Neural cell (in vitro differentiated cells): ENCODE measurements at regions not wholly inside any gene's neighbourhood (a gene's known extent, or its start where the extent isn't known, plus 50 kb on each side); places are given as distances from the start of the nearest gene placed in this dataset.

Source experiments
- H2AFZ ChIP-seq: fragments of 200-600, 300-800 bp; sonication (generic), shearing (Covaris generic); 2 replicates; pipeline ENCODE4 v1.6.0; 2014; ENCODE audit warnings: low read depth, mild to moderate bottlenecking, antibody characterized with exemption, low read length, moderate library complexity
- H3F3A ChIP-seq: fragments of 200-600 bp; shearing (Covaris generic); 2 replicates; pipeline ENCODE4 v1.6.1; 2016; ENCODE audit warnings: mild to moderate bottlenecking, moderate library complexity, mixed read lengths, antibody characterized with exemption, low read length; ENCODE audit not compliant: insufficient read depth, poor library complexity, severe bottlenecking
- H3K27ac ChIP-seq: fragments of 200-600, 300-800 bp; sonication (generic), shearing (Covaris generic); 2 replicates; pipeline ENCODE4 v1.5.1; 2014; ENCODE audit warnings: mild to moderate bottlenecking, low read length, moderate library complexity
- H3K27me3 ChIP-seq: fragments of 300-800, 200-600 bp; sonication (generic), shearing (Covaris generic); 2 replicates; pipeline ENCODE4 v1.6.0; 2014; ENCODE audit warnings: mild to moderate bottlenecking, low read depth, low read length, moderate library complexity; ENCODE audit not compliant: insufficient read depth
- H3K36me3 ChIP-seq: fragments of 300-800, 200-600 bp; sonication (generic), shearing (Covaris generic); 2 replicates; pipeline ENCODE4 v1.5.1; 2014; ENCODE audit warnings: mild to moderate bottlenecking, antibody characterized with exemption, low read length, moderate library complexity; ENCODE audit not compliant: insufficient read depth
- H3K4me2 ChIP-seq: fragments of 300-800, 200-600 bp; sonication (generic), shearing (Covaris generic); 2 replicates; pipeline ENCODE4 v1.6.0; 2014; ENCODE audit warnings: mild to moderate bottlenecking, low read length
- H3K4me3 ChIP-seq: fragments of 300-800, 200-600 bp; sonication (generic), shearing (Covaris generic); 2 replicates; pipeline ENCODE4 v1.5.1; 2014; ENCODE audit warnings: mild to moderate bottlenecking, low read length, moderate library complexity
- H3K79me2 ChIP-seq: fragments of 200-600 bp; shearing (Covaris generic); replicated peaks from 2 replicates; pipeline ENCODE4 v1.6.0; 2014; ENCODE audit warnings: mild to moderate bottlenecking, low read length, moderate library complexity; ENCODE audit not compliant: insufficient read depth
- H3K9ac ChIP-seq: fragments of 300-800, 200-600 bp; sonication (generic), shearing (Covaris generic); 2 replicates; pipeline ENCODE4 v1.6.1; 2016; ENCODE audit warnings: mild to moderate bottlenecking, low read length, mixed read lengths
- H3K9me2 ChIP-seq: fragments of 200-600 bp; shearing (Covaris generic); 2 replicates; pipeline ENCODE4 v1.6.1; 2016; ENCODE audit warnings: mild to moderate bottlenecking, low read length, mixed read lengths; ENCODE audit not compliant: insufficient read depth
- H3K9me3 ChIP-seq: fragments of 200-600, 300-800 bp; sonication (generic), shearing (Covaris generic); 2 replicates; pipeline ENCODE4 v1.6.1; 2016; ENCODE audit warnings: mild to moderate bottlenecking, mixed run types, low read length, moderate library complexity, mixed read lengths
- H4K20me1 ChIP-seq: fragments of 200-600 bp; shearing (Covaris generic); 2 replicates; pipeline ENCODE4 v1.6.1; 2016; ENCODE audit warnings: mild to moderate bottlenecking, mixed run types; ENCODE audit not compliant: insufficient read depth
- EP300 ChIP-seq: fragments of 450-650 bp; conservative IDR thresholded peaks from 2 replicates; pipeline ENCODE4 v1.6.1; 2014; ENCODE audit warnings: antibody characterized with exemption, mild to moderate bottlenecking, moderate library complexity; ENCODE audit not compliant: poor library complexity, severe bottlenecking
- EZH2 ChIP-seq: fragments of 200-600, 300-800 bp; shearing (Covaris generic), sonication (generic); IDR thresholded peaks from 2 replicates; pipeline ENCODE4 v1.6.1; 2014; ENCODE audit warnings: antibody characterized with exemption, low read length, borderline replicate concordance, mild to moderate bottlenecking; ENCODE audit not compliant: insufficient read depth, poor library complexity, severe bottlenecking
- MXI1 ChIP-seq: fragments of 450-650 bp; conservative IDR thresholded peaks from 2 replicates; pipeline ENCODE4 v1.6.1; 2014; ENCODE audit warnings: antibody characterized with exemption, mild to moderate bottlenecking; ENCODE audit not compliant: poor library complexity, severe bottlenecking
- POLR2AphosphoS5 ChIP-seq: IDR thresholded peaks from 2 replicates; pipeline ENCODE4 v1.6.1; 2012
- RAD21 ChIP-seq: fragments of 450-650 bp; conservative IDR thresholded peaks from 2 replicates; pipeline ENCODE4 v1.6.1; 2014; ENCODE audit warnings: antibody characterized with exemption, mild to moderate bottlenecking, moderate library complexity
- SMC3 ChIP-seq: fragments of 450-650 bp; conservative IDR thresholded peaks from 2 replicates; pipeline ENCODE4 v1.6.1; 2014; ENCODE audit warnings: antibody characterized with exemption, mild to moderate bottlenecking, moderate library complexity; ENCODE audit not compliant: poor library complexity
- TAF1 ChIP-seq: IDR thresholded peaks from 2 replicates; pipeline ENCODE4 v1.6.1; 2012; ENCODE audit warnings: low read depth
- TF ChIP-seq, protein P1 (sequence below): fragments of 450-650 bp; IDR thresholded peaks from 2 replicates; pipeline ENCODE4 v1.5.1; 2014; ENCODE audit warnings: antibody characterized with exemption, mild to moderate bottlenecking, moderate library complexity; ENCODE audit not compliant: poor library complexity, severe bottlenecking
- TF ChIP-seq, protein P2 (sequence below): IDR thresholded peaks from 2 replicates; pipeline ENCODE4 v1.6.1; 2012; ENCODE audit warnings: borderline replicate concordance

DNA sequence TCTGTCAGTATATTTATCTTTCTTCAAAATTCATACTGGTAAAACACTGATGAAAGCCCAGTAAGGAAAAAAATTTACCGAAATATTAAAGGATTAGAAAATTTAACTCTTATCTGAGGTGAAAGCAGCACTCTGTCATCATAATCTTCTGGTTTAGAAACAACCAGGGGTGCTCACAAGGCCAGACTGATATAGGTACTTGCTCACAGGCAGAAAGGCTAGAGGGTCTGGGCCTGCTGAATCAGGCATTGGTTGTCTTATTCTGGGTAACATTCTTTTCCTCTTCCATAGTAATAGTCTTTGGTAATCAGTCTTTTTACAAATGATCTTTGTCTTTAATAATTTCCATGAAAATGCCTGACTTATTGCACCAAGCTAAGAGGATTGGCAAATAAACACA, 221.4 kb upstream of the TFPI start:
- Histone ChIP-seq H3K9ac (no peak overlapping the region), H3K4me2 (no peak overlapping the region), H3K27ac (no peak overlapping the region), H3F3A (no peaks in the 10 kb centered on the region), H3K9me3 (no peaks in the 10 kb centered on the region), H4K20me1 (no peaks in the 10 kb centered on the region), H3K4me3 (no peak overlapping the region), H3K9me2 (no peaks in the 10 kb centered on the region), H3K79me2 (no peaks in the 10 kb centered on the region), H3K36me3 (no peaks in the 10 kb centered on the region), H3K27me3 (no peaks in the 10 kb centered on the region), H2AFZ (no peak overlapping the region)
- no peak for TF ChIP-seq SMC3
- no peak for TF ChIP-seq POLR2AphosphoS5
- TF ChIP-seq EP300, result no peak
- TF ChIP-seq MXI1, result no peak
- TF ChIP-seq, protein P1, sequence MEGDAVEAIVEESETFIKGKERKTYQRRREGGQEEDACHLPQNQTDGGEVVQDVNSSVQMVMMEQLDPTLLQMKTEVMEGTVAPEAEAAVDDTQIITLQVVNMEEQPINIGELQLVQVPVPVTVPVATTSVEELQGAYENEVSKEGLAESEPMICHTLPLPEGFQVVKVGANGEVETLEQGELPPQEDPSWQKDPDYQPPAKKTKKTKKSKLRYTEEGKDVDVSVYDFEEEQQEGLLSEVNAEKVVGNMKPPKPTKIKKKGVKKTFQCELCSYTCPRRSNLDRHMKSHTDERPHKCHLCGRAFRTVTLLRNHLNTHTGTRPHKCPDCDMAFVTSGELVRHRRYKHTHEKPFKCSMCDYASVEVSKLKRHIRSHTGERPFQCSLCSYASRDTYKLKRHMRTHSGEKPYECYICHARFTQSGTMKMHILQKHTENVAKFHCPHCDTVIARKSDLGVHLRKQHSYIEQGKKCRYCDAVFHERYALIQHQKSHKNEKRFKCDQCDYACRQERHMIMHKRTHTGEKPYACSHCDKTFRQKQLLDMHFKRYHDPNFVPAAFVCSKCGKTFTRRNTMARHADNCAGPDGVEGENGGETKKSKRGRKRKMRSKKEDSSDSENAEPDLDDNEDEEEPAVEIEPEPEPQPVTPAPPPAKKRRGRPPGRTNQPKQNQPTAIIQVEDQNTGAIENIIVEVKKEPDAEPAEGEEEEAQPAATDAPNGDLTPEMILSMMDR, result no peak
- no peak for TF ChIP-seq RAD21
- TF ChIP-seq EZH2, result no peak
- TF ChIP-seq, protein P2, sequence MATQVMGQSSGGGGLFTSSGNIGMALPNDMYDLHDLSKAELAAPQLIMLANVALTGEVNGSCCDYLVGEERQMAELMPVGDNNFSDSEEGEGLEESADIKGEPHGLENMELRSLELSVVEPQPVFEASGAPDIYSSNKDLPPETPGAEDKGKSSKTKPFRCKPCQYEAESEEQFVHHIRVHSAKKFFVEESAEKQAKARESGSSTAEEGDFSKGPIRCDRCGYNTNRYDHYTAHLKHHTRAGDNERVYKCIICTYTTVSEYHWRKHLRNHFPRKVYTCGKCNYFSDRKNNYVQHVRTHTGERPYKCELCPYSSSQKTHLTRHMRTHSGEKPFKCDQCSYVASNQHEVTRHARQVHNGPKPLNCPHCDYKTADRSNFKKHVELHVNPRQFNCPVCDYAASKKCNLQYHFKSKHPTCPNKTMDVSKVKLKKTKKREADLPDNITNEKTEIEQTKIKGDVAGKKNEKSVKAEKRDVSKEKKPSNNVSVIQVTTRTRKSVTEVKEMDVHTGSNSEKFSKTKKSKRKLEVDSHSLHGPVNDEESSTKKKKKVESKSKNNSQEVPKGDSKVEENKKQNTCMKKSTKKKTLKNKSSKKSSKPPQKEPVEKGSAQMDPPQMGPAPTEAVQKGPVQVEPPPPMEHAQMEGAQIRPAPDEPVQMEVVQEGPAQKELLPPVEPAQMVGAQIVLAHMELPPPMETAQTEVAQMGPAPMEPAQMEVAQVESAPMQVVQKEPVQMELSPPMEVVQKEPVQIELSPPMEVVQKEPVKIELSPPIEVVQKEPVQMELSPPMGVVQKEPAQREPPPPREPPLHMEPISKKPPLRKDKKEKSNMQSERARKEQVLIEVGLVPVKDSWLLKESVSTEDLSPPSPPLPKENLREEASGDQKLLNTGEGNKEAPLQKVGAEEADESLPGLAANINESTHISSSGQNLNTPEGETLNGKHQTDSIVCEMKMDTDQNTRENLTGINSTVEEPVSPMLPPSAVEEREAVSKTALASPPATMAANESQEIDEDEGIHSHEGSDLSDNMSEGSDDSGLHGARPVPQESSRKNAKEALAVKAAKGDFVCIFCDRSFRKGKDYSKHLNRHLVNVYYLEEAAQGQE, result no peak
- TF ChIP-seq TAF1, result no peak

DNA sequence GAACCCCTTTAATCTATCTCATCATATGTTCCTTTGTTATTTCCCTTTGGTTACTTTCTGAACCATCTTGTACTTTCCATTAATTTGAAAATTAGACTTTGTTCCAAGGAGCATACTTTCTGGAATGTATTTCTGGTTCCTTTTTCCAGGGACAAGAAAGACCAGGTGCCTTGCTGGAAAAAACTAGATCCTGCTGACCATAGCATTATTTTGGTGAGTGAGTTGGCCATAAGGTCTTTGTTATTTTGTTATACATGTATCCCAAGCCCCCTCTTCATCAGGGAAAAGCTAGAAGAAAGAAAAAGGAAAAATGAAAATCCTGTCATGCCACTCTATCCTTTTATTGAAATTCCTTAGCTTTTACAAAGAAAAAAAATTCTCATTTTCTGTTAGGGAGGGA, 228.1 kb upstream of the TFPI start:
- Histone ChIP-seq H3K4me2 (no peak overlapping the region), H3K9me2 (no peaks in the 10 kb centered on the region), H3K79me2 (no peaks in the 10 kb centered on the region), H2AFZ (no peak overlapping the region), H3K27ac (no peak overlapping the region), H3K36me3 (no peaks in the 10 kb centered on the region), H3K9me3 (peaks cover 3% of the 10 kb centered on the region), H3F3A (no peaks in the 10 kb centered on the region), H3K9ac (no peak overlapping the region), H4K20me1 (no peaks in the 10 kb centered on the region), H3K4me3 (no peak overlapping the region), H3K27me3 (no peaks in the 10 kb centered on the region)
- no peak for TF ChIP-seq EZH2
- no peak for TF ChIP-seq SMC3
- TF ChIP-seq EP300, result no peak
- TF ChIP-seq, protein P2, result no peak
- TF ChIP-seq MXI1, result no peak
- TF ChIP-seq RAD21, result no peak
- no peak for TF ChIP-seq TAF1
- TF ChIP-seq, protein P1, result no peak
- no peak for TF ChIP-seq POLR2AphosphoS5
